Smooth muscle cell (in vitro differentiated cells): ENCODE measurements at regions not wholly inside any gene's neighbourhood (a gene's known extent, or its start where the extent isn't known, plus 50 kb on each side); places are given as distances from the start of the nearest gene placed in this dataset.
A peak's percentile ranks its signal among the peaks of the same experiment; 100 is the strongest.
"Not testable (repeated sequence)": the region's sequence is repeated elsewhere in the genome, so short reads cannot be mapped to it uniquely, and the experiment has no call there.

Experiments
- DNase-seq: peaks from one replicate; lab custom pipeline; 2025; ENCODE audit not compliant: unreplicated experiment; lab: John Stamatoyannopoulos, UW
- H2AFZ ChIP-seq: fragments of 200-600 bp; sonication (generic); 2 replicates; pipeline ENCODE4 v1.6.0; 2016; ENCODE audit warnings: antibody characterized with exemption, low read depth, mild to moderate bottlenecking
- H3F3A ChIP-seq: fragments of 200-600 bp; sonication (generic); 2 replicates; pipeline ENCODE4 v1.6.0; 2017; ENCODE audit warnings: antibody characterized with exemption, low read depth
- H3K27ac ChIP-seq: fragments of 200-600 bp; sonication (generic); 2 replicates; pipeline ENCODE4 v1.5.1; 2016; ENCODE audit warnings: low read depth, mild to moderate bottlenecking
- H3K27me3 ChIP-seq: fragments of 200-600 bp; sonication (generic); 2 replicates; pipeline ENCODE4 v1.6.1; 2016; ENCODE audit warnings: low read depth, mild to moderate bottlenecking
- H3K36me3 ChIP-seq: fragments of 200-600 bp; sonication (generic); 2 replicates; pipeline ENCODE4 v1.5.1; 2016; ENCODE audit warnings: low read depth
- H3K4me1 ChIP-seq: fragments of 200-600 bp; sonication (generic); 2 replicates; pipeline ENCODE4 v1.5.1; 2016; ENCODE audit warnings: low read depth
- H3K4me2 ChIP-seq: fragments of 200-600 bp; sonication (generic); 2 replicates; pipeline ENCODE4 v1.6.0; 2016; ENCODE audit warnings: mild to moderate bottlenecking
- H3K4me3 ChIP-seq: fragments of 200-600 bp; sonication (generic); 2 replicates; pipeline ENCODE4 v1.5.1; 2016; ENCODE audit warnings: mild to moderate bottlenecking
- H3K79me2 ChIP-seq: fragments of 200-600 bp; sonication (generic); 2 replicates; pipeline ENCODE4 v1.6.0; 2016; ENCODE audit warnings: low read depth, mild to moderate bottlenecking
- H3K9ac ChIP-seq: fragments of 200-600 bp; sonication (generic); 2 replicates; pipeline ENCODE4 v1.6.0; 2016; ENCODE audit warnings: low read depth
- H3K9me3 ChIP-seq: fragments of 200-600 bp; sonication (generic); replicated peaks from 2 replicates; pipeline ENCODE4 v1.5.1; 2016; ENCODE audit warnings: low read depth
- H4K20me1 ChIP-seq: fragments of 200-600 bp; sonication (generic); 2 replicates; pipeline ENCODE4 v1.6.0; 2016; ENCODE audit warnings: low read depth
- CTCF ChIP-seq: fragments of 200-600 bp; sonication (generic); IDR thresholded peaks from 2 replicates; pipeline ENCODE4 v1.5.1; 2017; ENCODE audit warnings: borderline replicate concordance, mild to moderate bottlenecking, antibody characterized with exemption; ENCODE audit not compliant: insufficient read depth, poor library complexity, severe bottlenecking
- WGBS: methylation state at CpG from one replicate; pipeline ENCODE4 v1.1.7; 2016; ENCODE audit warnings: low lambda C conversion rate; 5-methylcytosine and 5-hydroxymethylcytosine counted together

- peak overlapping the region; percentile 50 for H3K4me2 ChIP-seq
- no peaks in the 10 kb centered on the region for H3K9me3 ChIP-seq
- no peaks in the 10 kb centered on the region for H3K36me3 ChIP-seq
- no peak overlapping the region for H3K9ac ChIP-seq
- H3K79me2 ChIP-seq = no peaks in the 10 kb centered on the region
- H3F3A ChIP-seq = peaks cover 12% of the 10 kb centered on the region
- H4K20me1 ChIP-seq = no peaks in the 10 kb centered on the region
- H2AFZ ChIP-seq = no peak overlapping the region
- no peaks in the 10 kb centered on the region for H3K4me1 ChIP-seq
- DNase-seq = no peak
- H3K27ac ChIP-seq = peak overlapping the region; percentile 4
- WGBS = 22% methylated on average over 5 of the region's 5 CpGs
- H3K4me3 ChIP-seq = no peak overlapping the region
- H3K27me3 ChIP-seq = no peaks in the 10 kb centered on the region
- TF ChIP-seq CTCF = no peak
Observed at GRCh38 chr10:44253769-44254462, 131.0 kb downstream of the CXCL12 start.

- not testable (repeated sequence) for H3K4me2 ChIP-seq, H3K27me3 ChIP-seq, H3K36me3 ChIP-seq, H3K79me2 ChIP-seq, H3K4me1 ChIP-seq, H3K9ac ChIP-seq, H4K20me1 ChIP-seq, DNase-seq, H3K9me3 ChIP-seq, H3K27ac ChIP-seq, H2AFZ ChIP-seq, H3K4me3 ChIP-seq
- H3F3A ChIP-seq = peaks cover 12% of the 10 kb centered on the region
- 97% methylated on average over 3 of the region's 3 CpGs for WGBS
Observed at GRCh38 chr10:44252631-44253030, 132.3 kb downstream of the CXCL12 start.

GRCh38 chr10:44249933-44250332, 135.0 kb downstream of the CXCL12 start:
- not testable (repeated sequence) for H3K27me3 ChIP-seq, H3K4me2 ChIP-seq, H3K27ac ChIP-seq, H4K20me1 ChIP-seq, H3K9ac ChIP-seq, H3K79me2 ChIP-seq, H3K4me3 ChIP-seq, H3K4me1 ChIP-seq, H3K36me3 ChIP-seq, DNase-seq, H2AFZ ChIP-seq, H3K9me3 ChIP-seq
- WGBS = 96% methylated on average over 7 of the region's 7 CpGs
- peaks cover 12% of the 10 kb centered on the region for H3F3A ChIP-seq

GRCh38 chr10:44249490-44249889, 135.4 kb downstream of the CXCL12 start:
- Histone ChIP-seq H3K4me2 (no peak overlapping the region), H3F3A (peaks cover 12% of the 10 kb centered on the region), H3K36me3 (no peaks in the 10 kb centered on the region), H3K27me3 (no peaks in the 10 kb centered on the region), H3K27ac (no peak overlapping the region), H3K9me3 (no peaks in the 10 kb centered on the region), H2AFZ (no peak overlapping the region), H3K4me1 (no peaks in the 10 kb centered on the region), H3K9ac (no peak overlapping the region), H4K20me1 (no peaks in the 10 kb centered on the region), H3K4me3 (no peak overlapping the region), H3K79me2 (no peaks in the 10 kb centered on the region)
- TF ChIP-seq CTCF = no peak
- WGBS = 64% methylated on average over 11 of the region's 11 CpGs
- no peak for DNase-seq

- not testable (repeated sequence) for H3K36me3 ChIP-seq, DNase-seq, H4K20me1 ChIP-seq, H3K9ac ChIP-seq, H3K27me3 ChIP-seq, H3K4me2 ChIP-seq, H3K79me2 ChIP-seq, H3K4me1 ChIP-seq, H3K27ac ChIP-seq, H3K9me3 ChIP-seq, H3K4me3 ChIP-seq, H3F3A ChIP-seq, H2AFZ ChIP-seq
Observed at GRCh38 chr10:44246700-44247099, 138.2 kb downstream of the CXCL12 start.

GRCh38 chr10:44246287-44246686, 138.6 kb downstream of the CXCL12 start:
- H3K9me3 ChIP-seq, H2AFZ ChIP-seq, H3K4me1 ChIP-seq, H3K79me2 ChIP-seq, DNase-seq, H3K4me2 ChIP-seq, H3K27me3 ChIP-seq, H3K27ac ChIP-seq, H3K9ac ChIP-seq, H3K36me3 ChIP-seq, H3F3A ChIP-seq, H4K20me1 ChIP-seq, H3K4me3 ChIP-seq: not testable (repeated sequence)
- 97% methylated on average over 2 of the region's 2 CpGs for WGBS
